HG03354 (cell line): ENCODE measurements at regions not wholly inside any gene's neighbourhood (a gene's known extent, or its start where the extent isn't known, plus 50 kb on each side); places are given as distances from the start of the nearest gene placed in this dataset.

Experiments
- ATAC-seq: cut with Tn5 transposase; IDR thresholded peaks from one replicate; pipeline ENCODE4 v1.9.1; 2021; ENCODE audit warnings: mild to moderate bottlenecking; ENCODE audit not compliant: unreplicated experiment, poor library complexity, severe bottlenecking

DNA sequence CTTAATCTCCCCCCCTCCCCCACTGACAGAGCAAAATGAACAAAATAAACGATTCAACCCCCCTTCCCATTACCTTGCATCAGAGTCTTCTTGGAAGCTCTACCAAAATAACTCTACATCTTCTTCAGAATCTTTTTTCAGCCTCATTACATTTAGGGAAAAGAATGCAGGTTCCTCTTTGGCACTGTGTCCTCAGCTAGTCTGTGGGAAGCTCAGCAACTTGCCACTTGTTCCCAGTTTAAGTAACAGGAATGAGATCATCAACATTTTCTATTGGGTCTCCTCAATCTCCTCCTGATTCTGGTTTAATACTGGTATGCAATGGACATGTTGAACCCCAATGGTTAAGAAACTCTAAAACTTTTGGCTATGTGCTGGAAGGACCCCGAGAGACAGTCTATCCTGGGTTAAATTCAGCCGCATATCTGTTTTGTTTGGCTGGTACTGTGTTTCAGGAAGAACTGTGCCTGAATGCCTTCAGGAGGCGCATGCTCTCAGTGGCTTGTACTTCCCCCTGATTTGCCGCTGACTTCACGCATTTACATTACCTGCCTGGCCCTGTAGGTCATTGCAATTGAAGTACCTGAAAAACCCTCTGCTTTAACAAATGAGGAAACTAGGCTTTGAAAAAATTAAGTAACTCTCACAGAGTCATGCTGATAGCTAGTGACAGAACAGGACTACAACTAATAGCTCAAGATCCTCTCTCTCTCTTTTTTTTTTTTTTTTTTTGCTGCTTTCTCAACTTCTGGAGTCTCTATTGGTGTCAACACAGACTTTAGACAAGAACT lies 78.1 kb upstream of the HMHB1 start:
- ATAC-seq: no peak

DNA sequence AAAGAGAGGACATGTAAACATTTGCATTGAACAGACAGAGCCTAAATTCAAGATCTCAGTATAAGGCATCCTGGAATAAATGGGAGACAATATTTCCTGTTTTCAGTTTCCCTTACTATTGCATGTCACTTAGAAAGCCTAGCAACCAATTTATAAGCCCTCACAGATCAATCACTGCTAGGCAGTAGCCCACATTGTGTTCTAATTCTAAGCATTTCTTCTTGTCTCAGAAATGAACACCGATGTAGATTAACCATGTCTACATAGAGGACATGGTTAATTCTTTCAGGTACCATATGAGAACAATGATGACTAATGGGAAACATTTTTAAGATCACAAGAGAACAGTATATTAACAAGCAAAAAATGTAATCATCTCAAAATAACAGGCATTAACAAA lies 79.6 kb upstream of the HMHB1 start:
- ATAC-seq: no peak

DNA sequence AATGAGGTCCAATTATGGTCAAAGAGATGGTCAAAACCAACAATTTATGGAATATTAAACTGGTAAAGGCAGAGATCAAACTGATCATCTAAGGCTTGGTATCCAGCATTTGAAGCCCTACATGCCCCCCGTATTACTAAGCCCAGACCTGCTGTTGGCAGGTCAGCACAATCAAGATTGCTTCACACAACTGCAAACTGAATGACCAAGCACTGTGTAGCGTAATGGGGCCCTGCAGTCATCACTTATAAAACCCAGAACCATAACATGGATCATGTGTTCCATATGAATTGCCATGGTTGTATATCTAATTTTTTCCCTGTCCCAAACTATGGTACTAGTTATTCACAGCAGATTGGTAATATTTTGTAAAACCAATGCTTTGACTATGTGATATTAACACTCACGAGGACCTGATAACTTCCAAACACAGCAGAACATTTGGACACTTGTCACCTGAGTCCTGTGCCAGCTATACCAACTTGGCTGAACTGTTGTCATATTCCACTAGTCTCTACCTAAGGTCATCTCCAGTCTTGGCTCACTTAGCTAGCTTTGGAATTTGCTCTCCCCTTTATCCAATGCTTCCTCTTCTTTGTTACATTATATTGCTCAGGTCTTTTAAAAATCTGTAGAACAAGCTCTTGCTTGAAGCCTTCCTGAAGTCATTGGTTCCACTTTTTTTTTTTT lies 81.7 kb upstream of the HMHB1 start:
- ATAC-seq: no peak

DNA sequence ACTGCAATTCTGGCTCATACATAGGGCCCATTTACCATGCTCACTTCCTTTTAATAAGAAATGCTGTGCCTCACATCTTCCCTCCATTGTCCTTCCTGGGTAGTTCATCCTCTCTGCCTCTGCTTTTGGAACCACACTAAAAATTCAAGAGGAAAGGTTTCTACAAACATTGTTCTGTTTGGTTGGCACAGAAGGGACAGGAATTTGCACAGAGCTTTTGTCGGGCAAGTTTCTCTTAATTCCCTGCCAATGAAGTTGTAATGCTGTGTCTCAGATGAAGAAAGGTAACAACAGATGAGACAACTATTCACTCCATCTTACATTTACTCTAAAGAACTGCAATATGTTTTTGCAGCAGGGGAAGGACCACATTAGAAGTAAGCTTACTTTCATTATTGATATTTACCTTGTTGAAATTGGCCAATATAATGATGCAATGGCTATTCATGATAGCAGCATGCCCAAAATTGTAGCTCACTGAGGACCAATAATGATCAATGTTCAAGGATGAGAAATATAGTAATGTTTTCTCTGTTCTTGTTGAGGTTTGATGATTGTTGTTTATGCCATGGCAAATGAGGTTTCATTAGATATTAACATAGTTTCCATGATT lies 82.5 kb upstream of the HMHB1 start:
- no peak for ATAC-seq

DNA sequence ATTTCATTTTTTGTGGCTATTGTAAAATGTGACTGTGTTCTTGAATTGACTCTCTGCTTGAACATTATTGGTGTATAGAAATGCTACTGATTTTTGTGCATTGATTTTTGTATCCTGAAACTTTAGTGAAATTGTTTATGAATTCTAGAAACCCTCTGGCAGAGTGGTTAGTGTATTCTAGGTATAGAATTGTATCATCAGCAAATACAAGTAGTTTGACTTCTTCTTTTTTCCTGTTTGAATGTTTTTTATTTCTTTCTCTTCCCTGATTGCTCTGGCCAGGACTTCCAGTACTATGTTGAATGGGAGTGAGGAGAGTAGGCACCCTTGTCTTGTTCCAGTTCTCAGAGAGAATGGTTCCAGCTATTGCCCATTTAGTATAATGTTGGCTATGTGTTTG lies 88.8 kb upstream of the HMHB1 start:
- no peak for ATAC-seq

DNA sequence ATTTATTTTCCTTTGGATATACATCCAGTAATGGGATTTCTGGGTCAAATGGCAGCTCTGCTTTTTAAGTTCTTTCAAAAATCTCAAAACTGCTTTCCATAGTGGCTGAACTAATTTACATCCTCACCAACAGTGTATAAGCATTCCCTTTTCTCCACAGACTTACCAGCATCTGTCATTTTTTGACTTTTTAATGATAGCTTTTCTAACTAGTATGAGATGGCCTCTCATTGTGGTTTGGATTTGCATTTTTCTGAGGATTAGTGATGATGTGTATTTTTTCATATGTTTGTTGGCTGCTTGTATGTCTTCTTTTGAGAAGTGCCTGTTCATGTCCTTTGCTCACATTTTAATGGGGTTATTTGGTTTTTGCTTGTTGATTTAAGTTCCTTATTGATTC lies 90.0 kb upstream of the HMHB1 start:
- no peak for ATAC-seq

DNA sequence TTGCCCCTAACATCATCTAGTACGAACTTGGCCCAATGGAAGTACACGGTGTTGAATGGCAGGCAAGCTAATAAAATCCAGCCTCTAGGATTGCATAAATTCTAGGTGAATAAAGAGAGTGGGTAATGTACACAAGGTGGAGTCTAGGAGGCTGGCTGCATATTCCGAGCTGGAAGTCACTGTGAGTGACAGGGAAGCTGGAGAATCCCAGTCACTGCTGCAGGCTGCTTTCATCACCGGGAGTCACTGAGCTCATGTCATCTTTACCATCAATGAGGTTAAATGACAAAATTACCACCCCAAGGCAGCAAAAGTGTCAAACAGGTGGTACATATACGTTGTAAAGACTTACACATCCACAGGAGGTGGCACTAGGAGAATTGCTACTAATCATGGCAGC lies 91.3 kb upstream of the HMHB1 start:
- ATAC-seq: no peak

DNA sequence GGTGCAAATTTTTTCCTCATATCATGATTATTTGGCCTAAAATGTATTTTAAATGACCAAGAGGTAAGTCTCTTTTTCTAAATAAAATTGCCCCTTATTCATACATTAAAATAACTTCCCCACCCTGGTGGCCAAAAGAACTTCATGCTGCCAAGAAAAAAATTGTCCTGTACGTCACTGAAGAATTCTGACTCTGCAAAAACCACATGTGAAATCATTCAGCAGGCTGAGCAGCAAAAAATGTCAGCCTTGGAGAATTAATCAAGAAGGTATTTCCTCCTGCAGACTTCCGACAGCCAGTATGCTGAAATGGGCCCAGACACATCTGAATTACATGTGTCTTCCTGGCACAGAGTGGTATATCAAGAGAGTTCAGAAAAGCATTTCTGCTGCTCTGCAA lies 94.6 kb upstream of the HMHB1 start:
- no peak for ATAC-seq

DNA sequence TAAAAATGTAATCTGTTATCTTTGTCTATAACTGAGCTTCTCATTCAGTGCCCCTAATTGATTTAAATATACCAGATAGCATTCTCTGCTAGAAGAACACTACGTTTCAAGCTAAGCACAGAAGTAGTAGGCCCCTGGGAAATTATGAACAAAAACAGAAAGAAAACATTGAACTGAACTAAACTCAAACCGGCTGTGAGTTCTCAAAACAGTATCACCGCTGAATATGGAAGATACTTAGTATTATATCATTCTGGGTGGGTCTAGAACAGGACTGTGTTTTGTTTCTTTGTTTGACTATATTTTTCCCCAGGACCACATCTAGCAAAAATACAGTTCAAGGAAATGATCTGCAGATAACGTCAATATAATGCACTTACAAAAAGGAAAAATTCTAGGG lies 95.1 kb upstream of the HMHB1 start:
- ATAC-seq: no peak

DNA sequence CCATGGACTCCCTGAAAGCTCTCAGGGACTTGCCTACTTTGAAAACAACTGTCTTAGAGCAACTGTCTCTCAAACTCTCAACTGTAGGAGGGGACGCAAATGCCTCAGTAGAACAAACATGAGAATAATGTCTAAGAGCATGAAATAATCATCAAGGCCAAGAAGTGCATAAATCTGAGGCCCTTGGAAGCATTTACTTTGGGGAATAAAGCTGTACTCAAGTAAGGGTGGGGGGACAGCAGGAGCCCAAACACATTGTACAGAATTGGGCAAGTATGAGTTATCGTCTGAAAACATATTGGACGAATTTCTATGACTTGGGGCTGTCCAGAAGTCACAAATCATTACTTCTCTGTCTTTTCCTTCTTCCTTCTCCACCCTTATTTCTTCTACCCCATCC lies 96.3 kb upstream of the HMHB1 start:
- ATAC-seq: no peak

DNA sequence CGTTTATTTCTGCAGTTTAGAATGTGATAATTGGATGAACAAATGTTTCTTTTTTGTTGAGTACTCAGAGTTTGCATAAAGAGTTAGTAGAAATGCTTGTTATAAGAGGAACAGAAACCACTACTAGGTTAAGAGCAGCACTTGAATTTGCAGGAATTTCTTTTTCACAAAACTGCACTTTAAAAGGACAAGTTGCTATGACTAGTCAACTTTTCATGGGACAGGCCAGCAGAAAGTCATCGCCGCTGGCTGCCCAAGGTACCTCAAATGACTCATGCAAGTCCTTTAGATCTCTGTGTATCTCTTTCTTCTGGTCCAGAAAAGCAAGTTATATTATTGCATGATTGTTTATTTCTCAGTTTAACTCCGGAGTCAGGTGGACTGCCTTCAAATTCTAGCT lies 97.3 kb upstream of the HMHB1 start:
- ATAC-seq: peak; percentile 61

DNA sequence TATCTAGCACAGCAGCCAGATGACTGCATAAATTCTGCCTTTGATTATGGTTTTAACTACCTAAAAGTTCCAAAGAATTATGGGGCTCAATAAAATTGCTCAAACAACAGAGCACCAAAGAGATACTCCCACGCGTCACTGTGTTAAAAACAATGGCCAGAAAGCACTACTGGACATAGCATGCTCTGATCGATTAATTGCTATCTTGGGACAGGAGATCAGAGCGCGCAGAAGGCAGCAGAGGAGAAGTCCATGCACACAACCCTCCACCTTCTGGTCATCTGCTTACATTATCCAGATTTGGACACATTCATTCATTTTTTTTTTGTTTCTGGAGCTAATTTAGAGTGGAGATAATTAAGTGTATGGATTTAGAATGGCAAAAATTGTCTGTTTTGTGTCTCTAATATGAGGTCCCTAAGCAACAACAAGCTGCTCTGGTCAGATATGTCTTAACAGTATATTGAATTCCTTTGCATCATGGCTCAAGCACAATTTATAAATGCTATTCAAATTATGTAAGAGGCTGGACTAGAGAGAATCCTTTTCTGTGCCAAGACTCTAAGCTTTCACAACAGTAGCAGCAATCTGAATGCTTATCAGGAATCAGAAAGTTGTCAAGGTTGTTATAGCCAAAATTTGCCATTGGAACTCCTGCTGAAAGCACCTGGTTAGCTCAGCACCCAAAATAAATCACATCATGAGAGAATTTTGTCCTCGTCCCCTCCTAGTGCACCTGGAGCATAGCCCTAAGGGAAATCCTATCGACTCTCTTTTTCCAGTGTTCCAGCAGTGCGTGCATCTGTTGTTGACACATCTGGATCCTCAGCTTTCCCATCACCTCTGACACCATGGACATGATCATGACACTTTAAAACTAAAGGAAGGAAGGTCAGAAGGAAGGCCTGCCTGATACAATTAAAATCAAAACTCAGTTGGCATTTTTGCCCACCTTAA lies 98.6 kb upstream of the HMHB1 start:
- no peak for ATAC-seq

DNA sequence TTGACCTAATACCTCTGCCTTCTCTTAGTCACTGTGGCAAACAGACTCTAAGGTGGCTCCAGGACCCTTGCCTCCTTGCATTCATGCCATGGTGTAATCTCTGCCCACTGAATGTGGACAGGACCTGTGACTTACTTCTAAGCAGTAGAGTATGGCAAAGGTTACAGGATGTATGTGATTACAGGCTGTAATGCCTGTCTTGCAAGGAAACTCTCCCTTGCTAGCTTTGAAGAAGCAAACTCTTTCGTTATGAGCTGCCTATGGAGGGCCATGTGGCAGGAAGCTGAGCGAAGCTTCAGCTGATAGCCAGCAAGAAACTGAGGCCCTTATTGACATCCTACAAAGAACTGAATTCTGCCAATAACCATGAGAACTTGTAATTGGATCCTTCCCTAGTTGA lies 103.3 kb upstream of the HMHB1 start:
- no peak for ATAC-seq

DNA sequence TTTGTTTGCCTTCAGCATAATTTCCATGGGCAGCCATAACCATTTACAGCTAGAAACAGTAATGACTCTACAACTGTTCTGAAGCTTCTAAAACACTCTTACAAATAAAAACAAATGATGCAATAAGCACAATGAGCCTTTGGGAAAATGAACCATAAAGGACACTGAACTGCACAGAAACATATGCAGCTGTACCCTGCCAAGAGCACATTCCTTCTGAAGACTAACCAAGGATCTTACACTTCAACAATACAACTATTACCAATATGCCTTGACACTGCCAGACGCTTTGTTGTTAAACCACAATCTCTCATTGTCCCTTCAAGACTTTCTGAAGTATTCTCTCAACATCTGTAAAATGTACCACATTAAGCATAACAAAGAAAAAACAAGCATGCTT lies 104.2 kb upstream of the HMHB1 start:
- no peak for ATAC-seq

DNA sequence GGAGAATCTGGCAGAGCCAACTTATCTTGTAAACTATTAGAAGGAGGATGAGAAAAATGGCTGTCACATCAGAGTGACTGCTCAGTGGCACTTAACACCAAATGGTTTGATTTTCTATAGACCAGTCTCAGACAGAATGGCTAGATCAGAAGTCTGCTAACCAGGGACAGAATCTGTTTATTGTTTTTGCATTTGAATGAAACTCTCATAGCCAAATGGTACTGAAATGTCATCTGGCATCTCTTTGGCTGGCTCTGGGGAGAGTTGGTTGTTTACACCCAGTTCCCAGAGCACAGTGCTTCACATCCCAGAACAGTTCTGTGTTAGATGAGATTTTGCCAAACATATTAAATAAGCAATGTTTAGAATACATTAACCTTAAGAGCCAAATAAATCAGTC lies 106.6 kb upstream of the HMHB1 start:
- no peak for ATAC-seq

DNA sequence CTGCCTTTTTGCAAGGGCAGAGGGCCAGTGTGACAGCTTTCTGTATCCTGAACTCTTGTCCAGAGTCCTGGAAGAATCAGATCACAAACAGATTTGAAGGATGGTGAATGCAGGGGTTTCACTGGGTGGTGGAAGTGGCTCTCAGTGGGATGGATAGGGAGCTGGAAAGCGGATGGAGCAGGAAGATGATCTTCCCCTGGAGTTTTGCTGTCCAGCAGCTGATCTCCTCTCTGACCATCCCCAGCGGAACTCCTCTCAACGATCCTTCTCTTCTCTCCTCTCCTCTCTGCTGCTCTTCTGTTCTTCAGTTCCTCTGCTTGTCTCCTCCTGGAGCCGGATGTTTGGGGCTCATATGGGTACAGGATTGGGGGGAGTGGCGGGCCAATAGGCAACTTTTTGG lies 108.3 kb upstream of the HMHB1 start:
- ATAC-seq: no peak

DNA sequence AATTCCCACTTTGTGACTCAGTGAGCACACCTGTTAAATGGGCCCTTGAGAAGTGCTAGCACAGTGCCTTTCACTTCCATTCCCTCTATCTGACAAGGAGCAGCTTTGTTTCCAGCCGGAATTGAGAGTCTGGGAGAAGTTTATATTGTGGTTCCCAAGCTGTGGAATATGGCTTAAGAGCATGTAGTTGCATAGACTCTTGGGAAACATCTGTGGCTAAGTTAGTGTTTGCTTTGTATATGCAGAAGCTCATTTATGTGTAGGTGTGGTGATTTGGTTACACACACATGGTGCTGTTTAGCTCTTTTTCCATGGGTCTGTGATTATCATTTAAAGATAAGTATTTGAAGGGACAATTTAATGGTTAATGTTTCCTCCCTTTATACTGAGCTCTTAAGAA lies 110.5 kb upstream of the HMHB1 start:
- no peak for ATAC-seq

DNA sequence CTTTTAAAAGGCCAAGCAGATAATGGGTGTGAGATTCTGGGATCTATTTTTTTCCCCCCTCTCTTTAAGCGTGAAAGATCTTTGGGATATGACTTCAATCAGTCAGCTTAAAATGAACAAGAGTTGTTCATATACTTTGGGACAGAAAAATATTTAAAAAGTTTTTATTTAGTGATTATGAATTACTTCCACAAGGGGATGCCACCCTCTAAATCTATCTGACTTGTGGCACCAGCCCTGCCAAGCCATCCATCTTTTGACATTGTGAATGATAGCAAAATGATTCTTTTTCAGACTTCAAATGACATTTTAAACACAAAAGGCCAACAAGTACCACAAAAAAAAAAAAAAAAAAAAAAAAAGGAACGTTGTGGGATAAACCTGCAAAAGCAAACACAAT lies 111.0 kb upstream of the HMHB1 start:
- ATAC-seq: no peak

DNA sequence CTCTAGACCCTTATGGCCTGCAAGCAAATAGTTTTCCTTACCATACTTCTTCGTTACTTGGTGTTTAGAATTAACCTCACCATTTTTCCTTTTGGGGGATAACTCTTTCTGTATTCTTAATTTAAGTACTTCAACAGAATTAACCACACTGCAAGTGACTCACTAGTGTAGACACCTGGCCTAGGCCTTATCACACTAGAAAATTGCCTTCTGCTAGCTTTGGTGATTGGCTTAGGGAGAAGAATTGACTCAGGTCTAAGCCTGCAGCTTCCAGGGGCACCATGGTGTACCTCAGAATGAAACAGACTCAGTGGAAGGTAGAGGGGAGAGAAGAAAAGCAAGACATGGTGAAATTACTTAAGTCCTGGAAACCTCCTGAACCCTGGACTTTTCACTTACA lies 112.8 kb upstream of the HMHB1 start:
- ATAC-seq: no peak

DNA sequence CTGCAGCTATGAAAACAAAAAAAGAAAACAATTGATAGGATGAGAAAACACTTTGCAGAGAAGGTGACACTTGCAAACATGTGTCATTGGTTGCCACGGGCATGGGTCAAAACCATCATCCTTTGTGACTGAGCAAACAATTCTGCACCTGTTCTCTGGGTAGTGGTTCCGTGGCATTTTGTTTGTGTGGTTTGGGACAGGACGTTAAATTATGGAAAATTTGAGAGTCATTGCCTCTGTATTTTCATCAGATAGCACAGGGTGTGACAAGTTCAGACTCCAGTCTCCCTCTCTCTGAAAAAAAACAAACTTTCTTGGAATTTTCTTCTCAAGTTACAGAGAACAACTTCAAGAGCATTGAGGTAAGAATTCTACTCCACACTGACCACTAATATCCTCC lies 113.4 kb upstream of the HMHB1 start:
- no peak for ATAC-seq
